HG03439 (cell line): ENCODE measurements at regions not wholly inside any gene's neighbourhood (a gene's known extent, or its start where the extent isn't known, plus 50 kb on each side); places are given as distances from the start of the nearest gene placed in this dataset.
"Not testable (repeated sequence)": the region's sequence is repeated elsewhere in the genome, so short reads cannot be mapped to it uniquely, and the experiment has no call there.

Experiments
- ATAC-seq: cut with Tn5 transposase; IDR thresholded peaks from one replicate; pipeline ENCODE4 v1.9.1; 2021; ENCODE audit warnings: mild to moderate bottlenecking, moderate library complexity; ENCODE audit not compliant: unreplicated experiment

GRCh38 chr3:39558775-39559306, 91.4 kb downstream of the MOBP start:
- ATAC-seq: no peak

GRCh38 chr3:39559543-39559942, 92.1 kb downstream of the MOBP start:
- ATAC-seq: no peak

- no peak for ATAC-seq
Observed at GRCh38 chr3:39568508-39568907, 101.0 kb downstream of the MOBP start.

GRCh38 chr3:39569095-39569494, 101.6 kb downstream of the MOBP start:
- ATAC-seq: no peak

- no peak for ATAC-seq
Observed at GRCh38 chr3:39573392-39573791, 105.9 kb downstream of the MOBP start.

GRCh38 chr3:39577541-39577940, 110.1 kb downstream of the MOBP start:
- no peak for ATAC-seq

- ATAC-seq: not testable (repeated sequence)
Observed at GRCh38 chr3:39586215-39586614, 118.7 kb downstream of the MOBP start.

GRCh38 chr3:39587113-39587512, 119.6 kb downstream of the MOBP start:
- ATAC-seq: no peak

GRCh38 chr3:39590806-39591205, 123.3 kb downstream of the MOBP start:
- ATAC-seq: no peak

- no peak for ATAC-seq
Observed at GRCh38 chr3:39592311-39593050, 125.0 kb downstream of the MOBP start.

- ATAC-seq: no peak
Observed at GRCh38 chr3:39593341-39593740, 125.9 kb downstream of the MOBP start.

- no peak for ATAC-seq
Observed at GRCh38 chr3:39601241-39601640, 133.8 kb downstream of the MOBP start.

- ATAC-seq: no peak
Observed at GRCh38 chr3:39605837-39606236, 138.4 kb downstream of the MOBP start.

GRCh38 chr3:39626198-39626597, 158.7 kb downstream of the MOBP start:
- ATAC-seq: no peak

GRCh38 chr3:39631136-39631535, 163.7 kb downstream of the MOBP start:
- no peak for ATAC-seq

- no peak for ATAC-seq
Observed at GRCh38 chr3:39637807-39638206, 170.3 kb downstream of the MOBP start.

GRCh38 chr3:39638301-39638700, 170.8 kb downstream of the MOBP start:
- ATAC-seq: no peak

GRCh38 chr3:39639344-39640236, 169.8 kb upstream of the MYRIP start:
- ATAC-seq: no peak

GRCh38 chr3:39641274-39641673, 168.1 kb upstream of the MYRIP start:
- ATAC-seq: peak; percentile 51

GRCh38 chr3:39644176-39644575, 165.2 kb upstream of the MYRIP start:
- ATAC-seq: no peak

- not testable (repeated sequence) for ATAC-seq
Observed at GRCh38 chr3:39651256-39651655, 158.2 kb upstream of the MYRIP start.
